ENCODE measurements at regions not wholly inside any gene's neighbourhood (a gene's known extent, or its start where the extent isn't known, plus 50 kb on each side); places are given as distances from the start of the nearest gene placed in this dataset.
"Not testable (repeated sequence)": the region's sequence is repeated elsewhere in the genome, so short reads cannot be mapped to it uniquely, and the experiment has no call there.

GRCh38 chr11:95641495-95641894 is 148.1 kb downstream of the FAM76B start:
- no peak for DNase-seq

GRCh38 chr11:95638501-95638900 is 151.1 kb downstream of the FAM76B start:
- DNase-seq: no peak

- no peak for DNase-seq
These were observed 164.2 kb downstream of the FAM76B start for GRCh38 chr11:95625164-95625900.

GRCh38 chr11:95616256-95616804 is 173.3 kb downstream of the FAM76B start:
- DNase-seq: no peak

- DNase-seq: no peak
These were observed 177.8 kb downstream of the FAM76B start for GRCh38 chr11:95611827-95612226.

- not testable (repeated sequence) for DNase-seq
These were observed 179.4 kb downstream of the FAM76B start for GRCh38 chr11:95610185-95610584.

GRCh38 chr11:95608093-95608492 is 181.5 kb downstream of the FAM76B start:
- DNase-seq: no peak

- no peak for DNase-seq
These were observed 182.8 kb downstream of the FAM76B start for GRCh38 chr11:95606824-95607223.

- DNase-seq: no peak
These were observed 184.2 kb downstream of the FAM76B start for GRCh38 chr11:95605271-95605940.

GRCh38 chr11:95599959-95600586 is 189.5 kb downstream of the FAM76B start:
- no peak for DNase-seq

GRCh38 chr11:95595973-95596489 is 193.6 kb downstream of the FAM76B start:
- DNase-seq: no peak

- no peak for DNase-seq
These were observed 194.0 kb downstream of the FAM76B start for GRCh38 chr11:95595541-95595940.

- DNase-seq: no peak
These were observed 196.5 kb downstream of the FAM76B start for GRCh38 chr11:95593111-95593510.

- DNase-seq: no peak
These were observed 197.1 kb downstream of the FAM76B start for GRCh38 chr11:95592471-95592870.

GRCh38 chr11:95589893-95590612 is 199.5 kb downstream of the FAM76B start:
- DNase-seq: no peak

- no peak for DNase-seq
These were observed 200.8 kb downstream of the FAM76B start for GRCh38 chr11:95588821-95589220.

GRCh38 chr11:95586661-95587060 is 202.9 kb downstream of the FAM76B start:
- DNase-seq: no peak

- no peak for DNase-seq
These were observed 203.4 kb downstream of the FAM76B start for GRCh38 chr11:95586155-95586554.

- DNase-seq: no peak
These were observed 203.9 kb downstream of the FAM76B start for GRCh38 chr11:95585752-95586077.

- no peak for DNase-seq
These were observed 204.4 kb downstream of the FAM76B start for GRCh38 chr11:95585069-95585751.

- no peak for DNase-seq
These were observed 205.0 kb downstream of the FAM76B start for GRCh38 chr11:95584589-95584988.

- no peak for DNase-seq
These were observed 205.4 kb downstream of the FAM76B start for GRCh38 chr11:95584180-95584579.
